ENCODE measurements at regions not wholly inside any gene's neighbourhood (a gene's known extent, or its start where the extent isn't known, plus 50 kb on each side); places are given as distances from the start of the nearest gene placed in this dataset.

DNA sequence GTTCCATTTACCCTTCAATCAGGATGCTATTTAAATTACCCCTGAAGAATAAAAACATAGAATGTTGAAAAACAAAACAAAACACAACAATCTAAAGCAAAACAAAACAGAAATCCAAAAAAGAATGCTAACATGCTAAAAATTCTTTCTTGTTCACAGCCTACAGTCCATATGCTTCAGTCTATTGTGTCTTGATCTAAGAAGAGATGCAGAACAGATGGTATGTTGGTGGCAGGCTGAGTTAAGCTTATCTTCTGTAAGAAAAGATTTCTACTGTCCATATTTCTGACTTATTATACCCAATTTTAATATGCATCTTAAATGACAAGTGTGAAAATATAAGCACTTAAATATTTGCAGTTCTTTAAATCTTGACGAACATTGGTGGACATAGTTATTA, 356.1 kb upstream of the SLITRK1 start:
- H3K36me3 ChIP-seq = no peaks in the 10 kb centered on the region

DNA sequence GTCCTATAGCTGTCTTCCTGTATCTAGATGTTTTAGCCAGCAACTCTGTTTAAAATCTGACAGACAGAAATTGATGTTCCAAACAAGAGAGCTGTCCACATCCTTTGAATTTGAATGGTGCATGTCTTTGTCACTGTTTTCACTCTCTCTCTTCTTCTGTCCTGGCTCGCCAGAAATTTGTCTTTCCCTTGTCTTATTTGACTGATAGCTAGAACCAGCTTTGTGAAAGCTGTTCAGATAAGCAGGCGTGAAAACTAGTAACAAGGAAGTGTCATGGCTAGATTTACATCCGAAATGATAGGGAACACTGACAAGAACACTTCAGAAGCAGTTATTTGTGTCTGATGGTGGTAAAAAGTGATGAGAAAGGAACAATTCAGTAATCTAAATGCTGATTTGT, 354.9 kb upstream of the SLITRK1 start:
- Histone ChIP-seq H3K36me3 (no peaks in the 10 kb centered on the region), H3K27ac (no peak overlapping the region), H3K9me3 (ENCODE audit: severe bottlenecking) (no peaks in the 10 kb centered on the region), H3K4me3 (ENCODE audit: low read depth, low read length) (no peak overlapping the region), H3K27me3 (ENCODE audit: insufficient read depth, low read depth, severe bottlenecking) (no peaks in the 10 kb centered on the region)
- TF ChIP-seq, protein P1, sequence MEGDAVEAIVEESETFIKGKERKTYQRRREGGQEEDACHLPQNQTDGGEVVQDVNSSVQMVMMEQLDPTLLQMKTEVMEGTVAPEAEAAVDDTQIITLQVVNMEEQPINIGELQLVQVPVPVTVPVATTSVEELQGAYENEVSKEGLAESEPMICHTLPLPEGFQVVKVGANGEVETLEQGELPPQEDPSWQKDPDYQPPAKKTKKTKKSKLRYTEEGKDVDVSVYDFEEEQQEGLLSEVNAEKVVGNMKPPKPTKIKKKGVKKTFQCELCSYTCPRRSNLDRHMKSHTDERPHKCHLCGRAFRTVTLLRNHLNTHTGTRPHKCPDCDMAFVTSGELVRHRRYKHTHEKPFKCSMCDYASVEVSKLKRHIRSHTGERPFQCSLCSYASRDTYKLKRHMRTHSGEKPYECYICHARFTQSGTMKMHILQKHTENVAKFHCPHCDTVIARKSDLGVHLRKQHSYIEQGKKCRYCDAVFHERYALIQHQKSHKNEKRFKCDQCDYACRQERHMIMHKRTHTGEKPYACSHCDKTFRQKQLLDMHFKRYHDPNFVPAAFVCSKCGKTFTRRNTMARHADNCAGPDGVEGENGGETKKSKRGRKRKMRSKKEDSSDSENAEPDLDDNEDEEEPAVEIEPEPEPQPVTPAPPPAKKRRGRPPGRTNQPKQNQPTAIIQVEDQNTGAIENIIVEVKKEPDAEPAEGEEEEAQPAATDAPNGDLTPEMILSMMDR (IDR thresholded peaks at IDR 0.05; ENCODE audit: low read depth, low read length) = no peak
- no peak for DNase-seq

More for the DNA sequence above, 356.1 kb upstream of the SLITRK1 start:
- Histone ChIP-seq H3K4me3 (ENCODE audit: low read depth, low read length) (no peak overlapping the region), H3K9me3 (ENCODE audit: severe bottlenecking) (no peaks in the 10 kb centered on the region), H3K27me3 (ENCODE audit: insufficient read depth, low read depth, severe bottlenecking) (no peaks in the 10 kb centered on the region), H3K27ac (peak overlapping the region; percentile 55)
- TF ChIP-seq, protein P1 (IDR thresholded peaks at IDR 0.05; ENCODE audit: low read depth, low read length) = no peak
- DNase-seq = peak; percentile 20

DNA sequence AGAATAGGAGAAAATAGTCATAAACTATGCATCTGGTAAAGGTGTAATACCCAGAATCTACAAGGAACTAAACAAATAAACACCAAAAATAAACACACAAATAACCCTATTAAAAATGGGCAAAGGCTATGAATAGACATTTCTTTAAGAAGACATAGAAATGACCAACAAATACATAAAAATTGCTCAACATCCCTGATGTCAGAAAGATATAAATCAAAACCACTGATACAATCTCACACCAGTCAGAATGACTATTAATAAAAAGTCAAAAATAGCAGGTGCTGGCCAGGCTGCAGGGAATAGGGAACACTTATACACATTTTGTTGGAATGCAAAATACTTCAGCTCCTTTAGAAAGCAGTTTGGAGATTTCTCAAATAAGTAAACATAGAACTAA, 352.1 kb upstream of the SLITRK1 start:
- H3K27me3 ChIP-seq (ENCODE audit: insufficient read depth, low read depth, severe bottlenecking) = no peaks in the 10 kb centered on the region
- H3K27ac ChIP-seq = no peak overlapping the region
- H3K9me3 ChIP-seq (ENCODE audit: severe bottlenecking) = no peaks in the 10 kb centered on the region
- no peak overlapping the region for H3K4me3 ChIP-seq (ENCODE audit: low read depth, low read length)
- no peaks in the 10 kb centered on the region for H3K36me3 ChIP-seq
- no peak for DNase-seq
- TF ChIP-seq, protein P1 (IDR thresholded peaks at IDR 0.05; ENCODE audit: low read depth, low read length) = no peak

DNA sequence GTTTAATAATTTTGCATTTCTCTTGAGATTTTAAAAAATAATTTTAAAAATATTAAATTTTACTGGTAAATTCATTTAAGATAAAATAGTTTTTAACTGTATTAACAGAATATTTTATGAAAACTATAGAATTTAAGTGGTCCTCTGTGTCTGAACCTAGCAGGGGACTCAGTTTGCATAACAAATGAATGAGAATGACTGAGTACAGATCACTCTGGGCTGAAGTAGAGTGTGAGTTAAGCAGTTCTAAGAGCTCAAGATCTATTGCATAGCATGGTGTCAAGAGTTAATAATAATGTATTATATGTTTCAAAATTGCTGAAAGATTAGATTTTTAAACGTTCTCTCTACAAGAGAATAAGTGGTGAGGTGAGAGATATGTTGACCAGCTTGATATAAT, 348.3 kb upstream of the SLITRK1 start:
- H3K4me3 ChIP-seq (ENCODE audit: low read depth, low read length) = no peak overlapping the region
- TF ChIP-seq, protein P1 (IDR thresholded peaks at IDR 0.05; ENCODE audit: low read depth, low read length) = no peak

DNA sequence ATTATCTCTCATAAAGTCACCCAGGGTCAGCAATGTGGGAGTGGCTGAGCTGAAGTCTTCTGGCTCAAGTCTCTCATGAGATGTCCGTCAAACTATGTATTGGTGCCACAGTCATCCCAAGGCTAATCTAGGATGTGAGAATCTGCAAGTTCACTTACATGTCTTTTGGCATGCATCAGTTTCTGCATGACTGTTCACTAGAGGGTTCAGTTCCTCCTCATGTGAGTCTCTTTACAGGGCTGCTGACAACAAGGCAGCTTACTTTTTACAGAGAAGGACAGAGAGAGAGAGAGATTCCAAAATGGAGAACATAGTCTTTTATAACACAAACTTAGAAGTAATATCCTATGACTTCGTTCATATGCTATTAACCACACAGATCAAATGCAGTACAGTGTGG, 328.8 kb upstream of the SLITRK1 start:
- DNase-seq = no peak
- no peak overlapping the region for H3K27ac ChIP-seq
- H3K4me3 ChIP-seq (ENCODE audit: low read depth, low read length) = no peak overlapping the region
- no peaks in the 10 kb centered on the region for H3K36me3 ChIP-seq
- no peaks in the 10 kb centered on the region for H3K9me3 ChIP-seq (ENCODE audit: severe bottlenecking)
- no peaks in the 10 kb centered on the region for H3K27me3 ChIP-seq (ENCODE audit: insufficient read depth, low read depth, severe bottlenecking)
- TF ChIP-seq, protein P1 (IDR thresholded peaks at IDR 0.05; ENCODE audit: low read depth, low read length) = no peak

More for the DNA sequence above, 348.3 kb upstream of the SLITRK1 start:
- Histone ChIP-seq H3K36me3 (no peaks in the 10 kb centered on the region), H3K27ac (no peak overlapping the region), H3K27me3 (ENCODE audit: insufficient read depth, low read depth, severe bottlenecking) (no peaks in the 10 kb centered on the region), H3K9me3 (ENCODE audit: severe bottlenecking) (no peaks in the 10 kb centered on the region)
- DNase-seq = no peak

DNA sequence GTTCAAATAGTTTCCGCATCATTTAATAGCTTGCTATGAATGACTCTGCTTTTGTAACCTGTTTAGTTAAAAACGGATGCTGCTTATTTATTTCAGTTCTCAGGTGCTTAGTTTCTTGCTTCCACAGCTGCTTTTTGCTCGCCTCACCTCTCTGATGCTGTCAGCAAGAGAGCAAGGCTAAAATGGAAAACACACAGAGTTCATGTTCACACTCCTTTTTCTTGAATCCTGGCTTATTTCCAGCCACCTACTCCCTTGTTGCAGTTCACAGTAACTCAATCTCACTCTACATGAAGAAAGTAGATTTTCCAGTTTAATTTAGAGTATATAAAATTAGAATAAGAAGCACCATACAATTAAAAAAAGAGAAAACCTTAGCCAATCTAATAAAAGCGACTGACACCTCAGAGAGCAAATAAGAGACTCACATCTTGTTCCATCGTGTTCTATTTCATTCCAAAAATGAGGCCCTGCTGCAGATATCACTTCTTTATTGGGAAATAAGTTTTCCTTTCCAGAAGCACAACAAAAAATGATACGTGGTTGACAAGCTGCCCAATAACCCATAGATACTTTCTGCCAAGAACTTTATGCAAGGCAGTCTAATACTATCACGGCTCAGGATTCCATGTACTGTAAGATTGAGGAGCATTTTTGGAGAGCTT, 326.1 kb upstream of the SLITRK1 start:
- Histone ChIP-seq H3K9me3 (ENCODE audit: severe bottlenecking) (no peaks in the 10 kb centered on the region), H3K4me3 (ENCODE audit: low read depth, low read length) (no peak overlapping the region), H3K36me3 (no peaks in the 10 kb centered on the region), H3K27ac (no peak overlapping the region), H3K27me3 (ENCODE audit: insufficient read depth, low read depth, severe bottlenecking) (no peaks in the 10 kb centered on the region)
- DNase-seq = no peak
- TF ChIP-seq, protein P1 (IDR thresholded peaks at IDR 0.05; ENCODE audit: low read depth, low read length) = no peak
